H1 (cell line): ENCODE measurements at regions not wholly inside any gene's neighbourhood (a gene's known extent, or its start where the extent isn't known, plus 50 kb on each side); places are given as distances from the start of the nearest gene placed in this dataset.

Experiments
- BACH1 ChIP-seq: IDR thresholded peaks from 2 replicates; pipeline ENCODE4 v1.6.1; 2012; ENCODE audit warnings: low read length, improper control_type of control experiment
- CTCF ChIP-seq, 3 experiments: IDR thresholded peaks; 1 replicate in 2 of 3; 2 replicates in 1 of 3; pipeline versions ENCODE4 v1.5.1 to v1.6.1; 2011; ENCODE audit warnings: low read length in 3 of 3, mild to moderate bottlenecking in 3 of 3, inconsistent platforms in 2 of 3, low read depth in 1 of 3, moderate library complexity in 1 of 3; ENCODE audit not compliant: insufficient read depth in 1 of 3; ENCODE audit errors: control extremely low read depth in 1 of 3
- JUND ChIP-seq: IDR thresholded peaks from 2 replicates; pipeline ENCODE4 v1.6.1; 2011; ENCODE audit warnings: mild to moderate bottlenecking, improper control_type of control experiment, low read length
- POLR2A ChIP-seq, 2 experiments: IDR thresholded peaks; 1 replicate in 1 of 2; 2 replicates in 1 of 2; pipeline ENCODE4 v1.6.1; 2011; ENCODE audit warnings: low read depth in 2 of 2, low read length in 2 of 2, mild to moderate bottlenecking in 2 of 2; ENCODE audit errors: control extremely low read depth in 1 of 2
- TCF12 ChIP-seq: IDR thresholded peaks from 2 replicates; pipeline ENCODE4 v1.6.1; 2011; ENCODE audit warnings: low read depth, mild to moderate bottlenecking, low read length

- TF ChIP-seq TCF12, result no peak
- no peak for TF ChIP-seq POLR2A (IDR thresholded peaks at IDR 0.05; ENCODE audit: control extremely low read depth in 1 of 2, low read depth in 2 of 2, low read length in 2 of 2)
- TF ChIP-seq JUND, result no peak
- no peak for TF ChIP-seq CTCF (IDR thresholded peaks at IDR 0.05; ENCODE audit: control extremely low read depth in 1 of 3, insufficient read depth in 1 of 3, low read depth in 1 of 3, low read length in 3 of 3)
- TF ChIP-seq BACH1, result no peak
Observed at GRCh38 chr11:38461751-38462150, 1863.7 kb upstream of the RAG2 start.
